Activated CD8-positive, alpha-beta T cell treated with anti-CD3 and anti-CD28 coated beads, Interleukin-2, amount 10 ng/mL, durations not matched to agents 7 days and 5 days (primary cell): ENCODE measurements at regions not wholly inside any gene's neighbourhood (a gene's known extent, or its start where the extent isn't known, plus 50 kb on each side); places are given as distances from the start of the nearest gene placed in this dataset.

ENCODE experiments used
- ATAC-seq: fragments of 150-1000 bp; cut with Tn5 transposase; one replicate; pipeline ENCODE4 v1.10.0; 2021; ENCODE audit warnings: moderate library complexity
- CTCF ChIA-PET: fragments of 350-600 bp; sonication (Branson Sonifier 250); formaldehyde crosslinking; loops from one replicate; lab custom pipeline; 2021; ENCODE audit warnings: antibody characterized with exemption; lab: Charles Lee
- POLR2A ChIA-PET: fragments of 350-600 bp; sonication (Branson Sonifier 250); formaldehyde crosslinking; loops from one replicate; lab custom pipeline; 2021; ENCODE audit warnings: antibody characterized with exemption; lab: Charles Lee
- DNase-seq: peaks from one replicate; pipeline ENCODE4 v3.0.0-alpha.2; 2020
- H3K27ac Mint-ChIP-seq: one replicate; pipeline ENCODE4 v1.8.0; 2021; ENCODE audit warnings: mild to moderate bottlenecking, mixed read lengths
- H3K27me3 Mint-ChIP-seq: one replicate; pipeline ENCODE4 v1.8.0; 2021; ENCODE audit warnings: low read depth, mixed read lengths
- H3K36me3 Mint-ChIP-seq: one replicate; pipeline ENCODE4 v1.8.0; 2021; ENCODE audit warnings: low read depth, mixed read lengths
- H3K4me1 Mint-ChIP-seq: one replicate; pipeline ENCODE4 v1.8.0; 2021; ENCODE audit warnings: low read depth, mixed read lengths
- H3K4me3 Mint-ChIP-seq: one replicate; pipeline ENCODE4 v1.8.0; 2021; ENCODE audit warnings: mild to moderate bottlenecking, mixed read lengths
- H3K9me3 Mint-ChIP-seq: one replicate; pipeline ENCODE4 v1.8.0; 2022; ENCODE audit warnings: mixed read lengths; ENCODE audit not compliant: insufficient read depth

GRCh38 chr5:31062902-31063580 lies 130.4 kb upstream of the CDH6 start:
- ChIA-PET POLR2A (no interaction called here), CTCF (no interaction called here)
- no peak for DNase-seq
- H3K4me3 Mint-ChIP-seq, result no peak overlapping the region
- no peak overlapping the region for H3K27ac Mint-ChIP-seq
- H3K36me3 Mint-ChIP-seq, result no peaks in the 10 kb centered on the region
- no peaks in the 10 kb centered on the region for H3K4me1 Mint-ChIP-seq
- H3K27me3 Mint-ChIP-seq, result no peaks in the 10 kb centered on the region
- ATAC-seq, result no peak
- H3K9me3 Mint-ChIP-seq, result peaks cover 3% of the 10 kb centered on the region

DNA sequence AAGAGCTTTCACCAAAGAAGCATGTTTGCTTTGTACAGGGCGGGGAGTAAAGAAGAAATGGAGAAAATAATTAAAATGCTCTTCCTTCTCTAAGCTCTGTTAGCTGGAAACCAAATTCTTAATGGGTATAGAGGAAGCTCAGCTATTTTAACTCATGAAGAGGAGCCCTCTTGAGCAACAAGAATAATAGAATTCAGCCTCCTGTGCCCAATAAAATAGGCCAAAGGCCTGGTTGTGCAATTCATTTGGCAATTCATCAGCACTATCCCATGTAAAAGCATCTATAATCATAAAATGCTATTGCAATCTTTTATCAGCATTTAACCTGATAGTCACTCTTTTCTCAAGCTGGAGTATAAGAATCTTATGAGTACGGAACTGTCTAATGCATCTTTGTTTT lies 133.6 kb upstream of the CDH6 start:
- CTCF ChIA-PET, result no interaction called here
- H3K36me3 Mint-ChIP-seq, result no peaks in the 10 kb centered on the region

GRCh38 chr5:31054453-31054852 lies 139.0 kb upstream of the CDH6 start:
- Mint-ChIP-seq H3K9me3 (peaks cover 3% of the 10 kb centered on the region), H3K36me3 (no peaks in the 10 kb centered on the region), H3K4me1 (no peaks in the 10 kb centered on the region), H3K27ac (no peak overlapping the region), H3K4me3 (no peak overlapping the region), H3K27me3 (no peaks in the 10 kb centered on the region)
- DNase-seq, result no peak
- no peak for ATAC-seq
- ChIA-PET CTCF (no interaction called here), POLR2A (no interaction called here)

More for the DNA sequence above, 133.6 kb upstream of the CDH6 start:
- ATAC-seq (no peak), DNase-seq (no peak)
- peaks cover 6% of the 10 kb centered on the region for H3K9me3 Mint-ChIP-seq
- POLR2A ChIA-PET, result no interaction called here
- no peak overlapping the region for H3K4me3 Mint-ChIP-seq
- no peaks in the 10 kb centered on the region for H3K27me3 Mint-ChIP-seq
- no peak overlapping the region for H3K27ac Mint-ChIP-seq
- H3K4me1 Mint-ChIP-seq, result no peaks in the 10 kb centered on the region

- peaks cover 3% of the 10 kb centered on the region for H3K9me3 Mint-ChIP-seq
- no peak for DNase-seq
- no peaks in the 10 kb centered on the region for H3K4me1 Mint-ChIP-seq
- H3K4me3 Mint-ChIP-seq, result no peak overlapping the region
- H3K27me3 Mint-ChIP-seq, result no peaks in the 10 kb centered on the region
- CTCF ChIA-PET, result no interaction called here
- no peak for ATAC-seq
- POLR2A ChIA-PET, result no interaction called here
- no peak overlapping the region for H3K27ac Mint-ChIP-seq
- no peaks in the 10 kb centered on the region for H3K36me3 Mint-ChIP-seq
Measured at GRCh38 chr5:31052937-31053658, 140.4 kb upstream of the CDH6 start.

- Mint-ChIP-seq H3K27me3 (no peaks in the 10 kb centered on the region), H3K4me3 (no peak overlapping the region), H3K36me3 (no peaks in the 10 kb centered on the region), H3K9me3 (peaks cover 3% of the 10 kb centered on the region), H3K27ac (no peak overlapping the region), H3K4me1 (no peaks in the 10 kb centered on the region)
- ATAC-seq, result no peak
- no peak for DNase-seq
- CTCF ChIA-PET, result no interaction called here
- POLR2A ChIA-PET, result no interaction called here
Measured at GRCh38 chr5:31051316-31051715, 142.2 kb upstream of the CDH6 start.

GRCh38 chr5:31049936-31050704 lies 143.4 kb upstream of the CDH6 start:
- Mint-ChIP-seq H3K4me3 (no peak overlapping the region), H3K9me3 (no peaks in the 10 kb centered on the region), H3K27ac (no peak overlapping the region), H3K36me3 (no peaks in the 10 kb centered on the region), H3K4me1 (no peaks in the 10 kb centered on the region), H3K27me3 (no peaks in the 10 kb centered on the region)
- no peak for ATAC-seq
- no peak for DNase-seq
- POLR2A ChIA-PET, result no interaction called here
- CTCF ChIA-PET, result no interaction called here

GRCh38 chr5:31049461-31049860 lies 144.0 kb upstream of the CDH6 start:
- H3K27ac Mint-ChIP-seq, result no peak overlapping the region
- ChIA-PET CTCF (no interaction called here), POLR2A (no interaction called here)
- ATAC-seq, result no peak
- H3K9me3 Mint-ChIP-seq, result no peaks in the 10 kb centered on the region
- no peaks in the 10 kb centered on the region for H3K36me3 Mint-ChIP-seq
- no peaks in the 10 kb centered on the region for H3K27me3 Mint-ChIP-seq
- no peak overlapping the region for H3K4me3 Mint-ChIP-seq
- H3K4me1 Mint-ChIP-seq, result no peaks in the 10 kb centered on the region
- DNase-seq, result no peak

DNA sequence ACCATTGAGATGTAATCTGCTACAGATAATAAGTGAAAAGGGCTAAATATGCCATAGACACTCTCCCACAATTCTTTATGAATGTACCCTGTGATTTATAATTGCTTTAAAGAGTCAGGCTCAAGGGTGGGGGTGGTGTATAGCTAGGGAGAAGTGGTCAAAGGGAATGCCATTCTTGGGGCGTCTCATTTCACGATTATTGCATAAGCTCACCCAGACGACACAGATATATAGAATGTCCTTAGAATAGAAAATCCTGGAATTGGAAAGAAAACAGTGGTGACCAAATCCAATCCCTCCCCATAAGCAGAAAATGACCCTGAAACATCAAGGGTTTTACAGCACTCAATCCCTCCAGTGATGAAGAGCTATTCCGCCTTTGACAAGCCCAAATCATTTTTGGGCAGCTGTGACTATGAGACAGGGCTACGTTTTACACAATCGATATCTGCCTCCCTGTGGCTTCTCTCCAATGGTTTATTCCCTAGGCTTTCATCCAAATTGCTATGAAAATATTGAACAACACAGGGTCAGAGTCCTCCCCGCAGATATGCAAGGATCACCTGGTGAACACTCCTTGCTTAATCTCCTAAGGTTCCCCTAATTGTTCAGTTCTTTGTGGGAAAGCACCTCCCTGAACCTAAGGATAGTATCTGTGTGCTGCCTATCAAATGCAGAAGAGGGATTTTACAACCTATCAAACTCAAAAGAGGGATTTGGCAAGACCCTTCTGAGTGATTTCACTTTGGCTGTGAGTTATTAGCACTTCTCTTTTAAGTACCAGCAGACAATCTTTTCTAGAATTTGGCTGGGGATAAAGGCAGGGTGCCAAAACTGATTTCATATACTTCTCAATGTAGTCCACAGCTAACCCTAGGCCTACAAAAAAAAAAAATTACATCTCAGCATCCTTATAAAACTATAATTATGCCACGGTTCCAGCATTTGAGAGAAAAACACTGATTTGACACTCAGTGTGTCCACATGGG lies 144.9 kb upstream of the CDH6 start:
- H3K27ac Mint-ChIP-seq, result no peak overlapping the region
- H3K9me3 Mint-ChIP-seq, result no peaks in the 10 kb centered on the region
- DNase-seq (no peak), ATAC-seq (no peak)
- H3K4me3 Mint-ChIP-seq, result no peak overlapping the region
- ChIA-PET POLR2A (no interaction called here), CTCF (no interaction called here)
- no peaks in the 10 kb centered on the region for H3K27me3 Mint-ChIP-seq
- no peaks in the 10 kb centered on the region for H3K36me3 Mint-ChIP-seq
- no peaks in the 10 kb centered on the region for H3K4me1 Mint-ChIP-seq

- Mint-ChIP-seq H3K9me3 (no peaks in the 10 kb centered on the region), H3K36me3 (no peaks in the 10 kb centered on the region), H3K4me1 (no peaks in the 10 kb centered on the region), H3K27me3 (no peaks in the 10 kb centered on the region), H3K27ac (no peak overlapping the region), H3K4me3 (no peak overlapping the region)
- no peak for DNase-seq
- no peak for ATAC-seq
- ChIA-PET CTCF (no interaction called here), POLR2A (no interaction called here)
Measured at GRCh38 chr5:31047621-31048020, 145.9 kb upstream of the CDH6 start.

DNA sequence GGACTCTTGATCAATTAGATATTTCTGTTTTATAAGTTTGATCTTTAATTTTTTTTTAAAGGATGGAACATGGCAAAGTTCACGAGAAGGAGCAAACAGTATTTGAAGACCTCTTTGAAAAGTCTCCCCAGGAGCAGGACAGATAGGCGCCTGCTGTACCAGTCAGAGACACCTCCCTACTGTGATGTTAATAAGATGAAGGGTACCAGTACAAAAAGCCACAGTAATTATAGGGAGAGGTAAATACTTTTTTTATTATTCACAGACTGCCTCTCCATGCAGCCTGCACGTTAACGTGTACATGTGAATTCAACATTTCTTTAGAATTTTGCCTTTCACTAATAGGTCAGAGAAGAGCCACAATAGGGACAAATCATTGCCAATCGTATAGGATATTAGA lies 146.5 kb upstream of the CDH6 start:
- Mint-ChIP-seq H3K36me3 (no peaks in the 10 kb centered on the region), H3K4me1 (no peaks in the 10 kb centered on the region), H3K27ac (no peak overlapping the region), H3K4me3 (no peak overlapping the region), H3K27me3 (no peaks in the 10 kb centered on the region), H3K9me3 (no peaks in the 10 kb centered on the region)
- no peak for DNase-seq
- POLR2A ChIA-PET, result no interaction called here
- CTCF ChIA-PET, result no interaction called here
- no peak for ATAC-seq

DNA sequence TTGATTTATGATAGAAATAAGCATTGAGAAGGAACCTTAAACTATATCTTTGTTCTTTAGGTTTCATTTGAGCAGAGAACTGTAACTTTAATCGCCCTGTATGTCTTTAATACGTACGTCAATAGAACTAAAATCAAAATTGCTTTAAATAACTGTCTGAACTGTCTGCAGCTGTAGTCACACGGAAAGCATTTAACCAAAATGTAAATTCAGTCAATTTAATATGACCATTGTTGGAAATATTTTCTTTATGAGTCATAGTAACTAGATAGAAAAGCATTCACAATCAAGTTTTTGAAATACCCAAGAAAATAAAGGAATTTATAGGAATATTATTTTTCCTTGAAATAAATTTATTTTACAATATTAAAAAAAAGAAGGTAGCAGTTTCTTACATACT lies 157.1 kb upstream of the CDH6 start:
- H3K27me3 Mint-ChIP-seq, result no peaks in the 10 kb centered on the region
- no peaks in the 10 kb centered on the region for H3K36me3 Mint-ChIP-seq
- DNase-seq, result no peak
- H3K4me1 Mint-ChIP-seq, result no peaks in the 10 kb centered on the region
- ChIA-PET CTCF (no interaction called here), POLR2A (no interaction called here)
- peaks cover 40% of the 10 kb centered on the region for H3K9me3 Mint-ChIP-seq
- H3K4me3 Mint-ChIP-seq, result no peak overlapping the region
- ATAC-seq, result no peak
- H3K27ac Mint-ChIP-seq, result no peak overlapping the region
